C4-2B (cell line): ENCODE measurements at regions not wholly inside any gene's neighbourhood (a gene's known extent, or its start where the extent isn't known, plus 50 kb on each side); places are given as distances from the start of the nearest gene placed in this dataset.

ENCODE experiments used
- H3K27ac ChIP-seq: fragments of 450-650 bp; 2 replicates; pipeline ENCODE4 v1.5.1; 2017
- CTCF ChIP-seq: fragments of 450-650 bp; conservative IDR thresholded peaks from 2 replicates; pipeline ENCODE4 v1.5.1; 2017; ENCODE audit warnings: mild to moderate bottlenecking
- ZFX ChIP-seq: fragments of 450-650 bp; IDR thresholded peaks from 2 replicates; pipeline ENCODE4 v1.6.1; 2017

GRCh38 chrX:140190441-140191108, 225.3 kb upstream of the CXorf66 start:
- TF ChIP-seq ZFX, result no peak
- no peak for TF ChIP-seq CTCF
- H3K27ac ChIP-seq, result no peak overlapping the region

GRCh38 chrX:140180585-140180984, 215.3 kb upstream of the CXorf66 start:
- H3K27ac ChIP-seq, result no peak overlapping the region
- TF ChIP-seq ZFX, result no peak
- TF ChIP-seq CTCF, result no peak

GRCh38 chrX:140177821-140178220, 212.5 kb upstream of the CXorf66 start:
- H3K27ac ChIP-seq, result no peak overlapping the region
- TF ChIP-seq CTCF (no peak), ZFX (no peak)

- TF ChIP-seq CTCF (no peak), ZFX (no peak)
- no peak overlapping the region for H3K27ac ChIP-seq
Observed at GRCh38 chrX:140172401-140172800, 207.1 kb upstream of the CXorf66 start.

- TF ChIP-seq ZFX (no peak), CTCF (no peak)
- no peak overlapping the region for H3K27ac ChIP-seq
Observed at GRCh38 chrX:140167551-140167950, 202.2 kb upstream of the CXorf66 start.

- H3K27ac ChIP-seq, result no peak overlapping the region
- TF ChIP-seq ZFX (no peak), CTCF (no peak)
Observed at GRCh38 chrX:140165849-140166248, 200.5 kb upstream of the CXorf66 start.

GRCh38 chrX:140164391-140164790, 199.1 kb upstream of the CXorf66 start:
- H3K27ac ChIP-seq, result no peak overlapping the region
- no peak for TF ChIP-seq ZFX
